GM19438 (cell line): ENCODE measurements at regions not wholly inside any gene's neighbourhood (a gene's known extent, or its start where the extent isn't known, plus 50 kb on each side); places are given as distances from the start of the nearest gene placed in this dataset.
"Not testable (repeated sequence)": the region's sequence is repeated elsewhere in the genome, so short reads cannot be mapped to it uniquely, and the experiment has no call there.

Experiments used
- ATAC-seq: cut with Tn5 transposase; IDR thresholded peaks from one replicate; pipeline ENCODE4 v1.9.1; 2021; ENCODE audit warnings: low read depth; ENCODE audit not compliant: unreplicated experiment

GRCh38 chr4:179029683-179030082, 1587.4 kb upstream of the AGA start:
- no peak for ATAC-seq

DNA sequence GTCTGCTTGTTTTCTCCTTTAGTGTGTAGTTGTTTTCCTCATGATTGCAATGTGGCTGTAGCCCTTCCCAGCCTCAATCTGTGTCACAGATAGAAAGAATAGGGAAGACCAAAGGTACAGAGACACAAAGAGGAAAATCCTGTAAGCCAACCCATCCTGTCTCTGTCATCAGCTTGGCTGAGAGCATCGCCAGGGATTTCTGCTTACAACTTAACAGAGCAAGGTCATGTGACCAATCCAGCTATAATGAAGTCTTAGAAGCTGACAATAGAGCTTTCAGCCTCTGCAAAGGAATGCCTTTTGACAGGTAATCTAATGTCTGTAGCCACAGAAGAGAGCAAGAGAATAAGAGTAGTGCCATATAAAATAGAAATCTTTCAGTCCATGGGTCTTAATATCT, 1598.0 kb upstream of the AGA start:
- no peak for ATAC-seq

- no peak for ATAC-seq
These were observed 1606.7 kb upstream of the AGA start for GRCh38 chr4:179048839-179049453.

DNA sequence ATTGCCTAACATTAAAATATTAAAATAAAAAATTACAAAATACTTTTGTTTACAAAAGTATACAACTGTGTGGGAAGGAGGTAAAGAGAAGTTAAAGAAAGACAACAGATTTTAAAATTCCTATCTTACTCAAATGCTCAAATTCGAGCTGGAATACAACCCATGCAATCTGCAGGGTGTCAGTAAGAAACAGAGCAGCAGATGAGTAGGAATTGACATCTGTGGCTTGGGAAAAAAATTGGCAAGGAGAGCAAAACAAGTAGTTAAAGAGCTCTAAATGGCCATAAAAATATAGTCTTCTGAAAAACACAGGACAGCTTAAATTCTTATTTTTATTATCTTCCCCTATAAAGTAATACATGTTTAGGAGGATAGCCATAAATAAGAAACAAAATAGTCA, 1609.0 kb upstream of the AGA start:
- no peak for ATAC-seq

DNA sequence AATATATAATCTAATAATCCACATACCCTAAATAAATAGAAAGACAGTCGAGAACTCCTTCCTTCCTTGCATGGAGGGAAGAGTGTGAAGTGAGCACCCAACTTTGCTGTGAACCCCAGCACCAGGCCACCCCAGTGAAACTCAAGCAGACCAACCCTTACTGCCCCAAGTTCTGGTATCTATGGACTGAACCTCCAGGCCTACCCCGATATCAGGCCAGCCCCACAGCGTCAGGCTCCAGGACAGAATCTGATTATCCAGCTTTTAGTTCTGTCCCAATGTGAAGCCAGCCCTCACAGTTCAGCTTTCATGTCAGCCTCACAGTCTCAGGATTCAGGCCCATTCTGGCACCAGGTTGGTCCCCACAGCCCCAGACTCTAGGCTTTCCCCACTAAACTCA, 1617.2 kb upstream of the AGA start:
- no peak for ATAC-seq

- not testable (repeated sequence) for ATAC-seq
These were observed 1624.0 kb upstream of the AGA start for GRCh38 chr4:179066254-179066653.

- no peak for ATAC-seq
These were observed 1628.9 kb upstream of the AGA start for GRCh38 chr4:179071131-179071530.

GRCh38 chr4:179076865-179077264, 1634.6 kb upstream of the AGA start:
- ATAC-seq: no peak

DNA sequence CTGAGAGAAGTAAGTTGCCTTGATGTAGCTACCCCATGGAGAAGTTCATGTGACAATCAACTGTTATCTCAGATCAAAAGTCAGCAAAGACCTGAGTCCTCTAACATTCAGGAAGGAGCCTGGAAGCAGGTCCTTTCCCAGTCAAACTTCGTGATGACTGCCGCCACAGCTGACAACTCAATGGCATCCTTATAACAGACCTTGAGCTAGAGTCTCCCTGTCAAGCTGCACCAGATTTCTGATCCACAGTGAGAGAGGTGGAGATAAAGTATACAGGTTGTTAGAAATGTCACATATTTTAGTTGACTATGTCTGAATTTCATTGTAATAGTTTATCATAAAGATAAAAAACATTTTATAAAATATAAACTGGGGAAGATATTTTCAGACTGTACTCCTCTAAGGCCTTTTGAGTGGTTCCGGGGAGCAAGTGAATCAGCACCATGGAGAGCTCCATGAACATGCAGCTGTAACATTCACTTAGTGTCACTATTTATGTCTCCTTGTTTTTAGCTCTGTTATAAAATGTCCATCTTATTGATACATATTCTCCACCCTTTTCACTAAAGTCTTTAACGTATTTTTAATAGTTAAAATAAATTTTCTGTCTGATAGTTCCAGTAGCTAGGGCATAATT, 1653.5 kb upstream of the AGA start:
- no peak for ATAC-seq

- no peak for ATAC-seq
These were observed 1655.5 kb upstream of the AGA start for GRCh38 chr4:179097741-179098140.

DNA sequence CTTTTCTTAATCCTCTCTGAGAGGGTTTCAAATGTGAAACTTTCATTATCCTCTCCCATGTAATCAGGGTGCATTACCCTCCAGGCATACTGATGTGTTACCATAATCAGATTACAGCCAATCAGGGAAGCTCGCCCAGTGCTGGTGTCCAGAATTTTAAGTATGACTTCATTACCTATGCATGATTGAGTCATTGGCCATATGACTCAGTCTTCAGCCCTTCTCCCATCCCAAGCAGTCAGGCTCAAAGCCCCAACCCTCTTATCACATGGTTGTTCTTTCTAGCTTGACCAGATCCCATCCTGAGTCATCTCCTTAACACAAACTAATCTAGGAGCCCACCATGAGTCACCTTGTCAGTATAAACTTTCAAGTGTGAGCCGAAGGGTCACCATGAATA, 1668.1 kb upstream of the AGA start:
- ATAC-seq: no peak

DNA sequence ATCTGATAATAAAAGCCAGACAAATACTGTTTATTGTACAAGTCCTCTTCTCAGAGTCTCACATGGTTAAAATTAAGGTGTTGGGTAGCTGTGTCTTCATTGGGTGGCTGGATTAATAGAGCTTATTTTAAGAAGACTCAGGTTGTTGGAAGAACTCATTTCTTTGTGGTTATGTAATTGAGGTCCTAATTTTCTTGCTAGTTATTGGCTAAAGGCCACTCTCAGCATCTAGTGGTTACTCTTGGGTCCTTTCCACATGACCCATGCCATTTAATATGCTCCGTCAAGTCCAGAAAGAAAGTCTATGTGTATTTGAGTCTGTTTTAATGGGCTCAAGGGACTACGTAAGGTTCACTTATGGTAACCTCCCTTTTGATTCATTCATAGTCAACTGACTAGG, 1668.6 kb upstream of the AGA start:
- no peak for ATAC-seq

DNA sequence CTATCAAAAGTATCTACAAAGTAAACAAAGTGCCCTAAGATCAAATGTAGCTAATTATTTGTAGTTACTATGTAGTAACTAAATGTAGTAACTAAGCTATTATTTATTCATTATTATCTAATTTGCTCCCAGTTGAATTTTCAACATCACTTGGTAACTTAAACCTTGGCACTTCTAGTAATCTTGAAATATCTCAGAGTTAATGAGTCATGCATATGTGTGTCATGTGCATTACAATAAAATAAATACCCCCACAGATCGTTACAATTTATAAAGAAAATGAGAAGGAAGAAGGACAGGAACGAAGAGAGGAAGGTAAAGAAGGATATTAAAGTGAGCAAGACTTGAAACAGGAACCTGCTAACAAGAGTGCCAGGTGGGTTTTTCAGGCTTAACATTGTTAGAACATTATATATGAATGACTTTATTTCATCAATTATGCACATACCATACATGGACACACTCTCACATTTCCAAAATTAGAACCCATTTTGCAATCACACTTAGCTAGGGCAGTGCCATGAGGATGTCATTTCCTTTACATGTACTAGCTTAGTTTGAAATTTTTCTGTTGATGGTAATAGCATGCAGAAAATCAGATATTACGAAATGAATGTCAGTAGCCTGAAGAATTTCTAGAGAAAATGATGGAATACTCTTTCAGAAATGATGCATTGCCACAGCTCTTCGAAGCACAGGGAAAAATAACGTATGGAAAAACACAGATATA, 1670.4 kb upstream of the AGA start:
- no peak for ATAC-seq

- ATAC-seq: no peak
These were observed 1672.4 kb upstream of the AGA start for GRCh38 chr4:179114615-179115014.

GRCh38 chr4:179116011-179116410, 1673.8 kb upstream of the AGA start:
- no peak for ATAC-seq

GRCh38 chr4:179116581-179116980, 1674.3 kb upstream of the AGA start:
- no peak for ATAC-seq

GRCh38 chr4:179123084-179123483, 1680.8 kb upstream of the AGA start:
- ATAC-seq: no peak

GRCh38 chr4:179124419-179124818, 1682.2 kb upstream of the AGA start:
- ATAC-seq: no peak

GRCh38 chr4:179124957-179125356, 1682.7 kb upstream of the AGA start:
- no peak for ATAC-seq

- ATAC-seq: no peak
These were observed 1683.6 kb upstream of the AGA start for GRCh38 chr4:179125870-179126269.

GRCh38 chr4:179128299-179128698, 1686.1 kb upstream of the AGA start:
- no peak for ATAC-seq

DNA sequence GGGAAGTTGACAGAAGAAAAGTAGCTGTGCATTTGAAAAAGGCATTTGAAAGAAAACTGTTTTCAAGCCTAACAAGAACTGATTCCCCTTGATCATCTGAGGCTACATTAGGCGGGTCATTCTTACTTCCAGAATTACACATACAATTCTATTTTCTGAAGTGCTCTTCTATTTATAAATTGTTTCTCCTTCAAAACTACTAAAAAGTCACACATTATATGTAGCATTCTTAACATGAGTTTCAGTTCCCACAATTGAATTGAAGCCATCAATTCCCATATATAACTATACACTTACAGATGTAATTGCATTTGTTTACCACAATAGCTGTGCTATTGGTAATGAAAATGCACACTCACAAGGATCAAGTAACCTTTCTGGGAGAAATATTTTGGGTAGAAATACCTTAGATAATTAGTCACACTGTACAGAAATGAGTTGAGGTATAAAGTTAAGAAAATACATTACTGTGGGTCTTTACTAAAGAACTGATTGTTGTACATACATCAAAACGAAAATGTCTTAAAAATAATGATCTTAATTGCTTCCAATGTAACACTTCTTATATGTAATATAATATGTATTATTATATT, 1688.0 kb upstream of the AGA start:
- ATAC-seq: no peak
